Hepatocyte (in vitro differentiated cells): ENCODE measurements at regions not wholly inside any gene's neighbourhood (a gene's known extent, or its start where the extent isn't known, plus 50 kb on each side); places are given as distances from the start of the nearest gene placed in this dataset.

Experiments
- DNase-seq: peaks from one replicate; pipeline ENCODE4 v3.0.0-alpha.2; 2016; ENCODE audit warnings: low spot score
- H2AFZ ChIP-seq: fragments of 200-600 bp; sonication (generic); 2 replicates; pipeline ENCODE4 v1.6.0; 2016; ENCODE audit warnings: antibody characterized with exemption, mild to moderate bottlenecking
- H3K27ac ChIP-seq: fragments of 200-600 bp; sonication (generic); 2 replicates; pipeline ENCODE4 v1.5.1; 2016; ENCODE audit warnings: mild to moderate bottlenecking
- H3K27me3 ChIP-seq: fragments of 200-600 bp; sonication (generic); 2 replicates; pipeline ENCODE4 v1.6.1; 2016
- H3K36me3 ChIP-seq: fragments of 200-600 bp; sonication (generic); replicated peaks from 2 replicates; pipeline ENCODE4 v1.5.1; 2016; ENCODE audit warnings: low read depth; ENCODE audit not compliant: insufficient read depth
- H3K4me1 ChIP-seq: fragments of 200-600 bp; sonication (generic); 2 replicates; pipeline ENCODE4 v1.5.1; 2016; ENCODE audit warnings: mild to moderate bottlenecking, moderate library complexity; ENCODE audit not compliant: insufficient read depth
- H3K4me2 ChIP-seq: fragments of 200-600 bp; sonication (generic); 2 replicates; pipeline ENCODE4 v1.6.0; 2016
- H3K4me3 ChIP-seq: fragments of 200-600 bp; sonication (generic); 2 replicates; pipeline ENCODE4 v1.5.1; 2016; ENCODE audit warnings: mild to moderate bottlenecking
- H3K79me2 ChIP-seq: fragments of 200-600 bp; sonication (generic); 2 replicates; pipeline ENCODE4 v1.6.0; 2017; ENCODE audit warnings: mild to moderate bottlenecking
- H3K9me2 ChIP-seq: fragments of 200-600 bp; sonication (generic); replicated peaks from 2 replicates; pipeline ENCODE4 v1.6.0; 2017; ENCODE audit warnings: mild to moderate bottlenecking; ENCODE audit not compliant: insufficient read depth
- H3K9me3 ChIP-seq: fragments of 200-600 bp; sonication (generic); 2 replicates; pipeline ENCODE4 v1.5.1; 2016; ENCODE audit warnings: low read depth, mild to moderate bottlenecking
- H4K20me1 ChIP-seq: fragments of 200-600 bp; sonication (generic); 2 replicates; pipeline ENCODE4 v1.6.0; 2016; ENCODE audit warnings: mild to moderate bottlenecking; ENCODE audit not compliant: insufficient read depth, poor library complexity, severe bottlenecking
- CTCF ChIP-seq: fragments of 200-600 bp; sonication (generic); IDR thresholded peaks from 2 replicates; pipeline ENCODE4 v1.5.1; 2016; ENCODE audit warnings: antibody characterized with exemption, mild to moderate bottlenecking; ENCODE audit not compliant: poor library complexity
- EZH2 ChIP-seq: fragments of 200-600 bp; sonication (generic); IDR thresholded peaks from 2 replicates; pipeline ENCODE4 v1.6.1; 2016; ENCODE audit warnings: antibody characterized with exemption, mild to moderate bottlenecking, borderline replicate concordance
- EZH2phosphoT487 ChIP-seq: fragments of 200-600 bp; sonication (generic); IDR thresholded peaks from one replicate; pipeline ENCODE4 v1.6.1; 2018; ENCODE audit warnings: antibody characterized with exemption, mild to moderate bottlenecking, low read depth, moderate library complexity; ENCODE audit not compliant: unreplicated experiment, severe bottlenecking
- WGBS: methylation state at CpG from one replicate; pipeline ENCODE4 v1.1.6; 2016; ENCODE audit warnings: low lambda C conversion rate; ENCODE audit errors: missing lambda C conversion rate; 5-methylcytosine and 5-hydroxymethylcytosine counted together

GRCh38 chr1:219339466-219339865 is 165.8 kb downstream of the LYPLAL1 start:
- no peaks in the 10 kb centered on the region for H3K27me3 ChIP-seq
- no peak overlapping the region for H3K4me3 ChIP-seq
- no peak overlapping the region for H3K4me2 ChIP-seq
- no peak overlapping the region for H2AFZ ChIP-seq
- H3K4me1 ChIP-seq, result no peaks in the 10 kb centered on the region
- no peak overlapping the region for H3K27ac ChIP-seq
- WGBS, result 87% methylated on average over 1 of the region's 1 CpG
- no peaks in the 10 kb centered on the region for H3K9me3 ChIP-seq
- H4K20me1 ChIP-seq, result no peaks in the 10 kb centered on the region
- no peaks in the 10 kb centered on the region for H3K36me3 ChIP-seq
- no peaks in the 10 kb centered on the region for H3K79me2 ChIP-seq
- TF ChIP-seq EZH2, result no peak
- TF ChIP-seq EZH2phosphoT487, result no peak
- no peak for TF ChIP-seq CTCF
- no peak for DNase-seq
- no peaks in the 10 kb centered on the region for H3K9me2 ChIP-seq

- DNase-seq, result no peak
- WGBS, result 92% methylated on average over 1 of the region's 1 CpG
- no peaks in the 10 kb centered on the region for H3K9me3 ChIP-seq
Measured at GRCh38 chr1:219337588-219337987, 163.9 kb downstream of the LYPLAL1 start.

GRCh38 chr1:219333626-219334025 is 159.9 kb downstream of the LYPLAL1 start:
- H2AFZ ChIP-seq, result no peak overlapping the region
- no peaks in the 10 kb centered on the region for H4K20me1 ChIP-seq
- H3K9me3 ChIP-seq, result no peaks in the 10 kb centered on the region
- no peaks in the 10 kb centered on the region for H3K79me2 ChIP-seq
- no peaks in the 10 kb centered on the region for H3K4me1 ChIP-seq
- H3K9me2 ChIP-seq, result no peaks in the 10 kb centered on the region
- WGBS, result 91% methylated on average over 1 of the region's 1 CpG
- TF ChIP-seq CTCF, result no peak
- no peak for TF ChIP-seq EZH2
- TF ChIP-seq EZH2phosphoT487, result no peak
- no peak overlapping the region for H3K4me2 ChIP-seq
- no peaks in the 10 kb centered on the region for H3K36me3 ChIP-seq
- no peak overlapping the region for H3K4me3 ChIP-seq
- no peak overlapping the region for H3K27ac ChIP-seq
- no peaks in the 10 kb centered on the region for H3K27me3 ChIP-seq
- DNase-seq, result no peak

More at GRCh38 chr1:219337588-219337987, 163.9 kb downstream of the LYPLAL1 start:
- no peak overlapping the region for H3K4me3 ChIP-seq
- TF ChIP-seq EZH2phosphoT487 (no peak), EZH2 (no peak), CTCF (no peak)
- no peaks in the 10 kb centered on the region for H3K9me2 ChIP-seq
- H3K4me1 ChIP-seq, result no peaks in the 10 kb centered on the region
- no peak overlapping the region for H3K4me2 ChIP-seq
- H2AFZ ChIP-seq, result no peak overlapping the region
- no peaks in the 10 kb centered on the region for H4K20me1 ChIP-seq
- H3K27me3 ChIP-seq, result no peaks in the 10 kb centered on the region
- H3K27ac ChIP-seq, result no peak overlapping the region
- H3K79me2 ChIP-seq, result no peaks in the 10 kb centered on the region
- H3K36me3 ChIP-seq, result no peaks in the 10 kb centered on the region

- DNase-seq, result no peak
- TF ChIP-seq EZH2phosphoT487 (no peak), CTCF (no peak), EZH2 (no peak)
- H3K79me2 ChIP-seq, result no peaks in the 10 kb centered on the region
- H3K27me3 ChIP-seq, result no peaks in the 10 kb centered on the region
- H3K36me3 ChIP-seq, result no peaks in the 10 kb centered on the region
- H2AFZ ChIP-seq, result no peak overlapping the region
- H4K20me1 ChIP-seq, result no peaks in the 10 kb centered on the region
- 87% methylated on average over 5 of the region's 5 CpGs for WGBS
- no peak overlapping the region for H3K4me3 ChIP-seq
- H3K4me2 ChIP-seq, result no peak overlapping the region
- H3K27ac ChIP-seq, result no peak overlapping the region
- H3K9me2 ChIP-seq, result no peaks in the 10 kb centered on the region
- H3K9me3 ChIP-seq, result no peaks in the 10 kb centered on the region
- no peaks in the 10 kb centered on the region for H3K4me1 ChIP-seq
Measured at GRCh38 chr1:219331424-219331823, 157.7 kb downstream of the LYPLAL1 start.
